HG03039 (cell line): ENCODE measurements at regions not wholly inside any gene's neighbourhood (a gene's known extent, or its start where the extent isn't known, plus 50 kb on each side); places are given as distances from the start of the nearest gene placed in this dataset.
"Not testable (repeated sequence)": the region's sequence is repeated elsewhere in the genome, so short reads cannot be mapped to it uniquely, and the experiment has no call there.

ENCODE experiments used
- ATAC-seq: cut with Tn5 transposase; IDR thresholded peaks from one replicate; pipeline ENCODE4 v1.9.1; 2021; ENCODE audit warnings: mild to moderate bottlenecking, moderate library complexity; ENCODE audit not compliant: unreplicated experiment

DNA sequence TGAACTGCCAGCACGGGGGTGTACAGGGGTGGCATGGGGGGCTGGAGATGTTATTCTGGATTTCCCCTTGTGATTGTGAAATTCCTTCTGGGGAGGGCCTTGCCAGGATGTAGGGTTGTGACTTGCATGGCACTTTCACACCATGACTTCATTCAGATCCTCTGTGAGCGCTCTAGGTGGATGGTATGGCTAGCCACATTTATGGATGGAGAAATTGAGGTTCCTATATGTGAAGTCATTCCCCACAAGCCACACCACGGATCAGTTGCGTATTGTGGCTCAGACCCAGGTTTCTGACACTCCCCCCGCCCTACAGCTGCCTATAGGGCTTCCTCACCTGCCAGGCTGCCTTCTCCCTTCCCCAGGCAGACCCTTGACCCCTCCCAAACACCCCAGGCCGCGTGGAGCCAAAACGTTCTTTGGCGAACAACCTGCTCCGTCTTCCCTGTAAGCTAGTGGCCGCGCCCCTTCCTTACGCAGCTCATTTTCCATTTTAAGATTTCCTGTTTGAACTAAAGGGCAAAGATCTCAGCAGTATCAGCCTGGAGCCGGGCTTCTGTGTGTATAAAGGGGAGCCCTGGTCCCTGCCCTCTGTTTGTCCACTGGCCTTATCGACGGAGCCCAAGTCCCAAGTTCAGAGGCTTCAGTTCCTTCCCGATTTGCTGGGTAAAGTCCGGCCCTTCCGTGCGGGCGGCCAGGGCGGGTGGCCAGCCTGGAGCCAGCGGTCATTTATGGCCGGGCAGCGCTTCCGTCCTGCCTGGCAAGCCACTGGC lies 97.8 kb upstream of the KLF4 start:
- ATAC-seq, result no peak

DNA sequence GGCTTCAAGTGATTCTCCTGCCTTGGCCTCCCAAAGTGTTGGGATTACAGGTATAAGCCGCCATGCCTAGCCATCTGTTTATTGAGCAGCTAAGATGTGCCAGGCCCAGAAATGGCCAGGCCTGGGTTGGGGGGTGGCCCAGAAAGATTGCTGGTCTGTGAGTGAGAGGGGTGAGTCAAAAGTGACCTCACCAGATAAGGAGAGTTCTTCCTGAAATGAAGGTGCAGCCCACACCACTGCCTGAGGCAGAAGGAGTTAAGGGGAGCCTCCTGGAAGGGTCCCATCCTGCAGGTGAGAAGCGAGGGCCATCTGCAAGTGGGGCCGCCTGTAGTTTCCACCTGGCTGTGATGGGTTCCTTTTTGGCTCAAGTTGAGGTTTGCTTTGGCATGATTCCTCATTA lies 96.9 kb upstream of the KLF4 start:
- ATAC-seq, result no peak

DNA sequence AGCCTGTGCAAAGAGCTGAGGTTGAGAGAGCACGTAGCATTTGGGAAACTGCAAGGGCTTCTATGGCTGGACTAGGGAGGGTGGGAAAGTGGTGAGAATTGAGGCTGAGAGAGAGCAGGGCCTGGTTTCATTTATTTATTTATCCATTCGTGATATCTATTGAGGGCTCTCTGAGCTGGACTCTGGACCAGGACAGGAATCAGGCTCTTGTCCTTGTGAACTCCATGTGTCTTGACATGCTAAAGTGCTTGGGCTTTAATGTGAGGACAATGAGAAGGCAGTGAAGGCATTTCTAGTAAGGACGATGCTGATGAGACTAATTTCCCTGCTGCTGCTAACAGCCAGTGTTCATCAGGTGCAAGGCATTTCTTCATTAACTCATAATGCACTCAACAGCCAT lies 95.9 kb upstream of the KLF4 start:
- no peak for ATAC-seq

DNA sequence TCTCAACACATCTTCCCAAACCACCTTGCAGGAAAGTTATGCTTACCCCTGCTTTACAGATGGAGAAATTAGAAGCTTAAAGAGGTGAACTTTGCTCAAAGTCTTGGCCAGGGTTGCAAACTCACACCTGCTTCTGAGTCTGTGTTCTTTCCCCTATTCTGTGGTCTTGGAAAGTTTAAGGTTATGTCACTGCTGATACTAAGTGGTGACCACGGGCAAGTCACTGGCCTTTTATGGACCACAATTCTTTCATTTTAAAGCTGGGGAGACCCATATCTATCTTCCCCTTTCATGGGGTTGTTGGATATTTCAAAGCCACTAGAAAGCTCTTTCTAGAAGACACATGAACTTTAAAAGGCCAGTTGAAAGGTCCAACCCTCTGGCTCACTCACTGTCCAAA lies 95.4 kb upstream of the KLF4 start:
- ATAC-seq, result no peak

DNA sequence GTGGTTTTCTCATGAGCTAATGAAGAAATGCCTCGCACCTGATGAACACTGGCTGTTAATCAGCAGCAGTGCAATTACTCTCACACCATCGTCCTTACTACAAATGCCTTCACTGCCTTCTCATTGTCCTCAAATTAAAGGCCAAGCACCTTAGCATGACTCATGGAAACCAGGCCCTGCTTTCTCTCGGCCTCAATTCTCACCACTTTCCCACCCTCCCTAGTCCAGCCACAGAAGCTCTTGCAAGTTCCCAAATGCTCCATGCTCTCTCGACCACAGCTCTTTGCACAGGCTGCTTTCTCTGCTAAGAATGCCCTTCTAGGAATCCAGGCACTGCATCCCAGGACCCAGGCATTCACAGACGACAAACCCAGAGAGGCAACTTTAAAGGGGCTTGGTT lies 94.6 kb upstream of the KLF4 start:
- ATAC-seq, result no peak

DNA sequence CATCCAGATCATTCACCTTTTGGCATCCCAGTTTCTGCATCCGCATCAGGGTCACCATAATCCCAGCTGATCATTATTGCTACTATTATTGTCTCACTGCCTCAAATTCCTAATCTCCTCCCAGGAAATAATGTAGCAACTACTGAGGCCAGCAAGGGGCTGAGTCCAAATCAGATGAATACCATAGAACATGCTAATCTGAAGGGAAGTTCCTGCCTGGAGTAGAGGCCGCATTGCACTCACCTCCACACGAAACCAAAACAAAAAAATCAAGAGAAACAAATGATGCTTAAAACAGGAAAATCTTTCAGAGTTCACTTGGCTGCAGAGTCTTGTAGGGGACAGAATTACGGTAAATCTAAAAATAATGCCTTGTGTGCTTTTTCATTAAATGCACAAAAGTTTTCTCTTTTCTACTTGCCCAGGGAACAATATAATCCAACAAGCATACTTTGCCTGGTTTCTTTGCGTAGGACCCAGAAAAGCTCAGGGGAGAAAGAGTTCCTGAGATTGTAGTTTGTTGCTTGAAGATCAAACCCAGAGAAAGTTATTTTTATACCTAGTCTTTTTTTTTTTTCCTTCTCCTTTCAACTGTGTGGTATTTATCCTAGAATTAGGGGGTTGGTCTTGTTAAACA lies 87.7 kb upstream of the KLF4 start:
- ATAC-seq, result no peak

DNA sequence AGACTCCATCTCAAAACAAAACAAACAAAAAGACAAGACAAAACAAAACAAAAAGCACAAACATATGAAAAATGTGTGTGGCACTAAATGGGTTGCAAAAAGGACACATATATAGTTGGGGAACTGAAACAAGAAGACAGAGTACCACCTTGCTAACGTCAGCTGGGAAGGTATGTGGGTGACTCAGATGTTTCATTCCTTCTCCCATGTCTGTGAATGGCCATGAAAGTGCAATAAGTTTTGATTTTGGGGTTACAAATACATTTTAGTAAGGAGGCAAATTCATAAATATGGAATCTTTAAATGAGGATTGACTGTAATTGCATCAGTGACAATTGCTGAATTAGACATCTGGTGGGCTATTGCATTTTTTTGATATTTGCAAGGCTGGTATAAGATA lies 81.6 kb upstream of the KLF4 start:
- no peak for ATAC-seq

DNA sequence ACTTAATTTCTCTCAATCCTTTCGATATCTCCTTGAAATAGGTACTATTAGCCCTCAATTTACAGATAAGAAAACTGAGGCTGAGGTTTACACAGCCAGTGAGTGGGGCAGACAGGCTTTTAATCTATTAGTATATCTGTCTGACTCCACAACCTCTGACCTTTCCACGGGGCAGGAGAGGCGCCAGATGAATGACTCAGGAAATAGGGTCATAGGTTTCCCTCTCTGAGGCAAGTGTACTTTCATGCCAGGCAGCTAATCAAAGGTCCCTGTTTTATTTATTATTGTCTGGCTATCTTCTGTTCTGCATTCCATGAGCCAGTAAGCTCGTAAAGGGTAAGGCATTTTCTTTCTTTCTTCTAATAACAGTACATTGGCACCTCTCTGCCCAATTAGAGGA lies 79.6 kb upstream of the KLF4 start:
- no peak for ATAC-seq

DNA sequence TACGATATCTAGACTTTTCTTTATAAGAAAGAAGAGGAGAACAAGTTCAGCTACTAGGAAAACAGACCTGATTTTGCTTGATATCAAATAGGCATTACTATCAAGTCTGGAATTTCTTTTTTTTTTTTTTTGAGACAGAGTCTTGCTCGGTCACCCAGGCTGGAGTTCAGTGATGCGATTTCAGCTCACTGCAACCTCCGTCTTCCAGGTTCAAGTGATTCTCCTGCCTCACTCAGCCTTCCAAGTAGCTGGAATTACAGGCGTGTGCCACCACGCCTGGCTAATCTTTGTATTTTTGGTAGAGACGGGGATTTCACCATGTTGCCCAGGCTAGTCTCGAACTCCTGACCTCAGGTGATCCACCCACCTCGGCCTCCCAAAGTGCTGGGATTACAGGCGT lies 78.8 kb upstream of the KLF4 start:
- not testable (repeated sequence) for ATAC-seq

DNA sequence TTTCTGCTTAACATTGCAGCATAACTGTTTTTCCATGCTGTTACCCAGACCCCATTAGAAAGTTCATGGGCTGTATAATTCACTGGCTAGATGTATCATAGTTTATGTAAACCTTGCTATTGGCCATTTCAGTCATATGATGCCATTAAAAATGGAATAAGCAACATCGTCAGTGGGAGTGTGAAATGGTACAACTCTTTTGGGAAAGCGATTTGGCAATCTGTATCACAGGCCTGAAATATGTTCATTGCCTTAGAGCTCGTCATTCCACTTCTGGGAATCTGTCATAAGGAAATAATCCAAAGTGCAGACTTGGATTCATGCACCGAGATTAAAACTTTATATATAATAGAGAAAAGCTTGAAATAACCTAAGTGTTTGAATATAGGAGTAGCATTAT lies 77.9 kb upstream of the KLF4 start:
- ATAC-seq, result no peak

DNA sequence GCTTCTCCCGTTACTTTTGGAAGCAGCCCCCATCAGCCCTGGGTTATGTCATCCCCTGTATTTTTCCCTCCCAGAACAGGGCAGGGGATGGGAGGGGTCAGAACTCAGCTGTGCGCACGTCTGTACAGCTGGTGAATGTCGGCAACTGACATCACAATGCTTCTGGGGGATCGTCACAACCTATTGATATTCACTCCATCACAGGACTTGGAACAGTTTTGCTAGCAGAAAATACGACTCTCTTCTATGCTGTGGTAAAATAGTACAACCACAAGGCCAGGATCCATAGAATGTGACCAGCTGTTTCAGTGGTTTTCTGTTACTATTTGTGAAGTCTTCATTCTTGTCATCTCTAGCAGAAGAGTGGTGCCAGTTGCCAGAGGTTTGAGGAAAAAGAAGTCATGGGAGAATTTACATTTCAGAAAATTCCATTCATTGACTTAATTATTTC lies 77.1 kb upstream of the KLF4 start:
- no peak for ATAC-seq

DNA sequence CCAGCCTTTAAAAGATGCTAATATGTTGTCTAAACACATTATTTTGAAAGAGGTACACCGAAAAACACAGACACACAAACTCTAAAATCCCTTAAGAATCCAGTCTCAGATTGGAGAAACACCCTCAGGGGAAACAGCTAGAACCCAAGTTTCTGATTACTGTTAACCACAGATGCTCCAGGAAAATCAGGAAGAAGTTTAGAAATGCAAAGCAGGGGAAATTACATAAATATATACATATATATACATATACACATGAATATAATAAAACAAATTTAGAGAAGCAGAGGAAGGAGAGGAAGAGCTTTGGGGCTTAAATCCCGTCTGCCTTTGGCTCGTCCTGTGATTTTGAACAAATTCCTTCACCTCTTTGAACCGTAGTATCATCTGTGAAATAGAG lies 73.2 kb upstream of the KLF4 start:
- ATAC-seq, result no peak

DNA sequence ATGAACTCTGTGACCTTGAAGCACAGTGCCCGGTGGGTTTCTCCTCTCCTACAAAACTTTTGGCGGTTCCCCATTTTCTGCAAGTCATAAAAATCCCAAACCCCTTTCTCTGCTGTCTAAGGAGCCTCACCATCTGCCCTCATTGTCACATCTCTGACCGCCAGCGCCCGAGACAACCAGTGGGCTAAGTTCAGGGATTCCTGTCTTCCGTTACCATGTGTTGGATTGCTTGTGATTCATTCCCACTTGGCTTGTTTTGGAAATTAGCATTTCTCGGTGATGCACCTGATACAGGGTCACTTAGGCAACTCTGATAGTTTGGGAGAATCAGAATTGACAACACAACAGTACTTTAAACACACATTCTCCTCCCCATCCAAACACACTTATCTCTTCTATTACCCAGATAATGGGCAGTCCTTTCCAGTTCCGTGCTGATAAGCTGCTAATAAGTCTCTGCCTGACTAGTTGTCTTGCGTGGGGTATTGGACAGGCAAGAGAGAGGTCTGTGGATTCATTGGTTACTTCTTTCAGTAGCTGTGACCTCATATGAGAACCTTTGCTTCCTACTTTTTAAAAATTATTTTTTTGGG lies 70.0 kb upstream of the KLF4 start:
- ATAC-seq, result no peak

DNA sequence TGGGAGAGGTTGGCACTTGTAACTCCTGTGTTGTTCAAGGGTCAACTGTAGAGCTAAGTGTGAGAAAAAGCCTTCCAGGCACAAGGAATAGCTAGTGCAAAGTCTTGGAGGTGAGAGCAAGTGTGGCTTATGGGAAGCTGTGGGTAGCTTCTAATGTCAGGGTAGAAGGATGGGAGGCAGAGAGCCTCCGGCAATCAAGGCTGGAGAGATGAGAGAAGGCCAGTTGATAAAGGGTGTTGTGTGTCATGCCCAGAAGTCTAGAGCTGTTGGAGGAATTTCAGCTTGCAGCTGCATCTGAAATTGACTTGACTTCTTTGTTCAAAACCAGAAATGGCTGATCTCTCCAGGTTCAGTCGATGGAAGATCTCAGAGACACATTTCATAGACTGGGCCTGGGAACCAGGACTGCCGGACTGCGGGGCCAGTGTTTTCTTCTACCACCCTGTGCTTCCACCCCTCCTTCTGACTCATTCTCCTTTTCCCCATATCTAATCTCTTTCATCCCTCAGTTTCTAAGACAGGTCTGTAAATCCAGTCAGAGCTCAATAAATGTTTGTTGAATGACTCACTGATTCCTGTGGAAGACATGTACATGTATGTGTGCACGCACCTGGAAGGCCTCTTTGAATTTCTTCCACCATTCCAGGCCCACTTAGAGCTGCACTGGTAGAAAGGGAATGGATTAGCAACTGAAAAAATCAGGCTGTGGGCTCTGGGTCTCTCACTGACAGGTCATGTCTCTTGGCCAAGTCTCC lies 67.8 kb upstream of the KLF4 start:
- ATAC-seq, result no peak

DNA sequence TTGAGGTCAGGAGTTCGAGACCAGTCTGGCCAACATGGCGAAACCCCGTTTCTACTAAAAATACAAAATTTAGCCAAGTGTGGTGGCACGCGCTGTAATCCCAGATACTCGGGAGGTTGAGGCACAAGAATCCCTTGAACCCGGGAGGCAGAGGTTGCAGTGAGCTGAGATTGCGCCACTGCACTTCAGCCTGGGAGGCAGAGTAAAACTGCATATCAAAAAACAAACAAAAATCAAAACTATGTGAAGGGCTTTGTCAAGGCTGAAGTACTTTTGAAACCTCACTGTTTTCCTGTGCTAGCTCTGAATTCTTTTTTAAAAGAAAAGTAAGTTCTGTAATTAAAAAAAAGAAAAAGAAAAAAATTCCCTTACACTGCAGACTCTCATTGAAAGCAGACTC lies 65.1 kb upstream of the KLF4 start:
- ATAC-seq, result no peak

DNA sequence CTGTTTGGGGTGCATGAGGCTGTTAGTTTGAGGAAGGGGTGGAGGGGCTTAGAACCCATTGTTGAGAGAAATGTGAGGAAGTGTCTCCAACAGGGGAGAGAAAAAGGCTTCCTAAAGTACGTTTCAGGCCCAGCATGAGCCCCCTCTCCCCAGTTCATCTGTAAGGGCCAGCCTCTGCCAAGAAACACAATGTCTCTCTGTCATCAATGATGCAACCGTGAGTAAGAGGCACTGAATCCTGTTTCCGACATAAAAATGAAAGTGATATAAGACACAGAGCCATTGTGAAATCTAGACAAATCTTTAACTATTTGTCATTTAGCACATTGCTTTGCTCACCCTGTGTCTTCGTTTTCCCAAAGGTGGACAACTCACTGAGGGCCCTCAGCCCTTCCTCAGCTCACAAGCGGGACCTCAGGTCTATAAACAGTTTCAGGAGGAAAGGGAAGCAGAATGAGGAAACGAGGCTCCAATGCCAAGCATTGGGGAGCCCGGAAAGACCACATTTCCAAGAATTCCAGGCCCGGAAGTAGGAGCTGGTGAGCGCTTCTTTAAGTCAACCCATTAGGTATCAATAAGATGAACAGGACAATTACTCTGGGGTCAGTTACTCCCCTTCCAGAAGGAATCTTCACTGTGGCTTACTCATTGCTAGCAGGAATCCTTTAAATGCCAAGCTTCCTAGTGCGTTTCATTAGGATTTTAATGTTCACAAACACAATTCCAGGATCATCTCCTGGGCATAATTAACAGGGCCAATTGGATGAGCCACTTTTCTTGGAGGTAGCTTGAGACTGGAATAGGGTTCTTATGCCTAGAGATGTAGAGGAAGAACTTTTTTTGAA lies 59.0 kb upstream of the KLF4 start:
- ATAC-seq, result no peak

DNA sequence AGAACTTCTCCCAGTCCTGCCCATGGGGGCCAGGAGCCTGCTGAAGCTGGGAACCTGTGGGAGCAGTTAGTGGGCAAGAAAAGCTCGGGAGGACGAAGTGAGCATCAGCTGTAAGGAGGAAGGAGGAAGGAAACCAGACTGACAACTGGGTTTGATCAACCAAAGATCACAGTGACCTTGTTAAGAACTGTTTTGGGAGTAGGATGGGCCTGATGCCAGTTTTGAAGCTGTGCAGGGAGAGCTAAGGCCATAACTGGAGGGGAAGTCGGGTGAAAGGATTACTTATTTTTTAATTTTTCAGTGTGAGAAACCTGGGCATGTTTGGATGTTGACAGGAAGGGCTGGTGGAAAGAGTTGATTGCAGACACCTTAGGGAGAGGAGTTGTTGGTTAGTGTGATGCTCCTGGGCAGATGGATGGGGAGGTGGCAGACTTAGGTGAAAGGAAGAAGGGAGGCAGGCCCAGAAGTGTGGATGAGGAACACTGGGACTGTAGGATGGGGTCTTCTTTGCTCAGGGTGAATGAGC lies 58.3 kb upstream of the KLF4 start:
- no peak for ATAC-seq

DNA sequence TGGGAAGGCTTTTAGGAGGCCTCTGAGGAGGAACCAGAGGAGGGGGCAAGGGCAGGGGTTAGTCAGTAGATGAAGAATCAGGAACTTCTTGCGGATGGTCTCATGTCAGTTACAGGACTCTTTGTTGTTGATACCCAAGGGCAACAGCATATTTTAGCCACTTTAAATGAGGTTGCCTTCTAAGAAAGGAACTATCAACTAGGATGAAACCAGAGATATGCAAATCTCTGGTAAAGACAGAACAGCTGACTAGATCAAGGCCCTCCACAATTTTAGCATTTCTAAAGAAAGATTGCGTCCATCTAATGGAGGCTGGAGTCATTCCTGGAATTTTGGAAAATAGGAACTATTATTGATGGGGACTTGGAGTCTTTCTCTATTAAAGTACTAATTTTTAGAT lies 57.7 kb upstream of the KLF4 start:
- ATAC-seq, result no peak

DNA sequence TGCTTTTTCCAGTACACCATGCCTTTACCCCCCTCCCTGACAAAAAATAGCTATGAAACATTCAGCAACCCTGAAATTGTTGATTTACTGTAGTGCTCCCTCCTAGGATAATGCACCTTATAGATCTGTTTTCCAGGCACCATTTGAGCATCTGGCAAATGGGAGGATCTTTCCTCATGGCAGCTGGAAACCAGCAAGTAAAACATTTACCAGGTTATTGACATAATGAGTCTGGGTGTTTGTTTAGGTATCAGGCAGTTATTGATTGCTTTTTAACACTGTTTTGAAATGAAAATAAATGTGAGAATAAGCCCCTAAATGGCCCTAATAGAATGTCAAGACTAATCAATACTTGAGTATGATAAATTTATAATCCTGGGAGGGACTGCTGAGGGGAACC lies 57.3 kb upstream of the KLF4 start:
- ATAC-seq, result no peak

DNA sequence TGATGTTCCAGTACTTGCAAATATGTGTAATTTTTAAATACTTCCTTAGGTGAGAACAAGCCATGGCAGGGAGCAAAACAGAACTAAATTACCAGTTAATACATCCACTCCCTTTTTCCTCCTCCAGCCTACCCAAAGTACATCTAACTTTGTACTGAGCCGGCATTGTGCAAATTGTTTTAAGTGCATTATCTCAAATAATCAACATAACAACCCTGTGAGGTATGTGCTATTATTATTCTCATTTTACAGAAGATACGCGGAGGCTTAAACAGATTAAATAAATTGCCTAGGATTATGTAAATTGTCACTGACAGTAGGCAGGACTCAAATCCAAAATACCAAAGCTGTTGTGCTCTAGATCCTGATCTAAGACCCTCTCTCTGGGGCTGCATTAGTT lies 55.5 kb upstream of the KLF4 start:
- ATAC-seq, result no peak
